IMR-90 (cell line): ENCODE measurements at regions not wholly inside any gene's neighbourhood (a gene's known extent, or its start where the extent isn't known, plus 50 kb on each side); places are given as distances from the start of the nearest gene placed in this dataset.
A peak's percentile ranks its signal among the peaks of the same experiment; 100 is the strongest.

Source experiments
- ATAC-seq: fragments of 200-7000 bp; cut with Tn5 transposase; 2 replicates; pipeline ENCODE4 v1.9.1; 2020; ENCODE audit warnings: low read depth, mild to moderate bottlenecking, moderate library complexity
- BruUV-seq: library from RNA; stranded (reverse); fragments of 400-500 nt; replicated peaks from 2 replicates; lab custom pipeline; 2021; lab: Mats Ljungman, UMichigan
- CTCF ChIA-PET: fragments of 300-600 bp; formaldehyde crosslinking; extraction: SDS; loops from one replicate; lab custom pipeline; 2021; ENCODE audit warnings: antibody characterized with exemption; lab: Yijun Ruan, JAX
- POLR2A ChIA-PET: fragments of 300-600 bp; sonication (Branson Sonifier 250); formaldehyde crosslinking; loops from one replicate; lab custom pipeline; 2022; ENCODE audit warnings: antibody characterized with exemption; ENCODE audit not compliant: unreplicated experiment; lab: Charles Lee
- DNase-seq: peaks from one replicate; pipeline ENCODE4 v3.0.0; 2013
- H2AFZ ChIP-seq: replicated peaks from 2 replicates; pipeline ENCODE3; 2013; ENCODE audit warnings: low read length, mild to moderate bottlenecking; ENCODE audit not compliant: poor library complexity
- H2AK5ac ChIP-seq: 2 replicates; pipeline ENCODE4 v1.6.1; 2013; ENCODE audit warnings: low read depth, low read length, inconsistent platforms
- H2AK9ac ChIP-seq: replicated peaks from 2 replicates; pipeline ENCODE3; 2013; ENCODE audit warnings: mild to moderate bottlenecking, low read depth, low read length, moderate library complexity; ENCODE audit not compliant: poor library complexity
- H2BK120ac ChIP-seq: 2 replicates; pipeline ENCODE4 v1.6.1; 2013; ENCODE audit warnings: low read depth, low read length, inconsistent platforms
- H2BK15ac ChIP-seq: 3 replicates; pipeline ENCODE4 v1.6.1; 2013; ENCODE audit warnings: low read depth, low read length, inconsistent platforms
- H2BK20ac ChIP-seq: 2 replicates; pipeline ENCODE4 v1.6.1; 2013; ENCODE audit warnings: low read depth, mild to moderate bottlenecking, inconsistent platforms, low read length, moderate library complexity
- H2BK5ac ChIP-seq: 2 replicates; pipeline ENCODE4 v1.6.1; 2013; ENCODE audit warnings: mild to moderate bottlenecking, low read depth, low read length, inconsistent platforms; ENCODE audit not compliant: poor library complexity, severe bottlenecking
- H3K14ac ChIP-seq: replicated peaks from 2 replicates; pipeline ENCODE4 v1.6.1; 2013; ENCODE audit warnings: low read depth, low read length, inconsistent platforms
- H3K18ac ChIP-seq: 2 replicates; pipeline ENCODE4 v1.6.1; 2013; ENCODE audit warnings: low read depth, low read length, control low read depth
- H3K23ac ChIP-seq: 2 replicates; pipeline ENCODE4 v1.6.1; 2013; ENCODE audit warnings: low read depth, low read length, inconsistent platforms
- H3K27ac ChIP-seq: 2 replicates; pipeline ENCODE4 v1.5.1; 2013; ENCODE audit warnings: mild to moderate bottlenecking, control low read depth, low read length; ENCODE audit not compliant: insufficient read depth
- H3K27me3 ChIP-seq: 2 replicates; pipeline ENCODE4 v1.6.1; 2013; ENCODE audit warnings: low read length; ENCODE audit not compliant: control insufficient read depth, insufficient read depth
- H3K36me3 ChIP-seq: 2 replicates; pipeline ENCODE4 v1.6.1; 2013; ENCODE audit warnings: low read length, mixed read lengths; ENCODE audit not compliant: control insufficient read depth, insufficient read depth
- H3K4ac ChIP-seq: 2 replicates; pipeline ENCODE4 v1.6.1; 2013; ENCODE audit warnings: low read depth, low read length, inconsistent platforms
- H3K4me1 ChIP-seq: 2 replicates; pipeline ENCODE4 v1.6.1; 2013; ENCODE audit warnings: low read length, mixed read lengths; ENCODE audit not compliant: control insufficient read depth, insufficient read depth
- H3K4me2 ChIP-seq: 2 replicates; pipeline ENCODE4 v1.6.1; 2013; ENCODE audit warnings: low read depth, mild to moderate bottlenecking, control low read depth, low read length, moderate library complexity
- H3K4me3 ChIP-seq: 2 replicates; pipeline ENCODE4 v1.5.1; 2013; ENCODE audit warnings: low read depth, mild to moderate bottlenecking, control low read depth, low read length, moderate library complexity; ENCODE audit not compliant: insufficient read depth
- H3K56ac ChIP-seq: 2 replicates; pipeline ENCODE4 v1.6.1; 2013; ENCODE audit warnings: low read length, inconsistent platforms; ENCODE audit not compliant: insufficient read depth; ENCODE audit errors: extremely low read depth
- H3K79me1 ChIP-seq, 2 experiments: 2 replicates each; pipeline ENCODE4 v1.6.1; 2013; ENCODE audit warnings: low read length in 2 of 2, inconsistent platforms in 1 of 2, low read depth in 1 of 2
- H3K9ac ChIP-seq: 2 replicates; pipeline ENCODE4 v1.6.1; 2013; ENCODE audit warnings: low read depth, low read length, control low read depth
- H3K9me1 ChIP-seq: 2 replicates; pipeline ENCODE4 v1.6.1; 2013; ENCODE audit warnings: low read length, inconsistent platforms; ENCODE audit not compliant: insufficient read depth
- H3K9me3 ChIP-seq: 2 replicates; pipeline ENCODE4 v1.6.1; 2013; ENCODE audit warnings: low read length; ENCODE audit not compliant: control insufficient read depth, insufficient read depth
- H4K20me1 ChIP-seq: 2 replicates; pipeline ENCODE4 v1.6.1; 2013; ENCODE audit warnings: low read length, inconsistent platforms; ENCODE audit not compliant: insufficient read depth
- H4K5ac ChIP-seq: 2 replicates; pipeline ENCODE4 v1.6.1; 2013; ENCODE audit warnings: mild to moderate bottlenecking, low read depth, low read length, control low read depth
- H4K8ac ChIP-seq, 2 experiments: 2 replicates each; pipeline ENCODE4 v1.6.1; 2013; ENCODE audit warnings: low read depth in 2 of 2, low read length in 2 of 2, control low read depth in 1 of 2, inconsistent platforms in 1 of 2
- H4K91ac ChIP-seq: 2 replicates; pipeline ENCODE4 v1.6.1; 2013; ENCODE audit warnings: low read depth, low read length, inconsistent platforms; ENCODE audit not compliant: insufficient read depth
- CEBPB ChIP-seq: IDR thresholded peaks from 2 replicates; pipeline ENCODE4 v1.6.1; 2012; ENCODE audit warnings: low read depth, low read length, improper control_type of control experiment
- FOS ChIP-seq: fragments of 150-350 bp; IDR thresholded peaks from 2 replicates; pipeline ENCODE4 v1.6.1; 2016; ENCODE audit warnings: low read depth, low read length
- MXI1 ChIP-seq: IDR thresholded peaks from 2 replicates; pipeline ENCODE4 v1.6.1; 2012; ENCODE audit warnings: low read depth, mild to moderate bottlenecking, low read length, moderate library complexity, borderline replicate concordance
- NFE2L2 ChIP-seq: fragments of 150-350 bp; IDR thresholded peaks from 2 replicates; pipeline ENCODE4 v1.6.1; 2016; ENCODE audit warnings: low read depth, mild to moderate bottlenecking, low read length
- WGBS, 2 experiments: methylation state at CpG; one replicate each; pipeline versions ENCODE4 v1.1.5 to v1.1.7; 2013; ENCODE audit warnings: missing lambda C conversion rate in 2 of 2; ENCODE audit not compliant: insufficient read length in 1 of 2; ENCODE audit errors: extremely low coverage in 2 of 2; 5-methylcytosine and 5-hydroxymethylcytosine counted together
- dilution Hi-C: fragments of 300-500 bp; cut with HindIII; formaldehyde crosslinking; loops from one replicate; pipeline ENCODE4 v1.14.3; 2018; ENCODE audit warnings: low sequenced_read_pairs; ENCODE audit not compliant: unreplicated experiment
- in situ Hi-C: fragments of 300-500 bp; cut with MboI; formaldehyde crosslinking; loops from 3 replicates; pipeline ENCODE4 v1.14.3; 2019; ENCODE audit warnings: low sequenced_read_pairs, inconsistent platforms, mixed read lengths
- intact Hi-C: fragments of 100-400 bp; cut with micrococcal nuclease; formaldehyde crosslinking; loops from 2 replicates; pipeline ENCODE4 v1.10.0; 2022
- TF ChIP-seq, protein P1 (sequence below): fragments of 150-350 bp; IDR thresholded peaks from 2 replicates; pipeline ENCODE4 v1.6.1; 2016; ENCODE audit warnings: low read depth, mild to moderate bottlenecking, low read length, moderate library complexity, borderline replicate concordance

- no peak for TF ChIP-seq MXI1
These were observed 137.0 kb downstream of the MREG start (continued) for GRCh38 chr2:215876139-215876936.

DNA sequence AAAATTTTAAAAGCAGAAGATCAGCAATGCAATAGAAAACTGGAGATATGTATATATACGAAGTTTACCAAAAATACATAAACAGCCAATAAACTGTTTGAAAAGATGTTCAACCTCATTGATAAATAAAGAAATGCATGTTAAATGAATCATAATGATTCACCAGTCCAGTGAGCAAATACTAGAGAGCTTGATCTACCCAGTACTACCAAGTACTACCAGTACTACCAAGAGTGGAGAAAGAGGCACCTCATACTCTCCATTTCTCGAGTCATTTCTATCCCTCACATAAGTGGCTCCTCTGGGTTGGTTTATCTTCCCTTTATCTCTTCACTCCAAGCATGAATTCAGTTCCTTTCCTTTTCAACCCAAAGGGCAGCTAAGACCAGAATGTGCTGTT, 138.9 kb downstream of the MREG start:
- Histone ChIP-seq H3K9me1 (0 out of 2 replicates have a peak, but pooled peaks cover 3% of the 10 kb centered on the region), H3K27ac (no peak overlapping the region), H3K56ac (no peak overlapping the region), H3K36me3 (no peaks in the 10 kb centered on the region), H3K18ac (peak overlapping the region; percentile 88), H3K4me1 (peaks cover 7% of the 10 kb centered on the region), H4K20me1 (no peaks in the 10 kb centered on the region), H2BK20ac (peak overlapping the region; percentile 95), H3K79me1 (no peaks in the 10 kb centered on the region), H3K23ac (peak overlapping the region; percentile 76), H2AK9ac (no peak overlapping the region), H3K9ac (no peak overlapping the region), H3K4me3 (no peak overlapping the region), H3K4me2 (no peak overlapping the region), H3K27me3 (no peaks in the 10 kb centered on the region), H2AK5ac (no peak overlapping the region), H2BK5ac (no peak overlapping the region), H3K14ac (peak overlapping the region; percentile 87), H3K4ac (peak overlapping the region; percentile 81; the same call in 1 of the 2 replicates), H4K8ac (0 out of 4 replicates have a peak overlapping the region, but pooled peaks of 1 of the 2 experiments have one; percentile 20), H2BK120ac (peak overlapping the region; percentile 95), H2BK15ac (0 out of 3 replicates have a peak overlapping the region, but pooled peaks have one; percentile 12), H4K91ac (peak overlapping the region; percentile 77; the same call in 1 of the 2 replicates), H4K5ac (peak overlapping the region; percentile 42; the same call in 1 of the 2 replicates), H2AFZ (no peak overlapping the region), H3K9me3 (peaks cover 5% of the 10 kb centered on the region)
- no TSS peak for BruUV-seq
- TF ChIP-seq CEBPB (peak; percentile 24; the same call in 1 of the 2 replicates), NFE2L2 (no peak), FOS (peak; percentile 63; the same call in 1 of the 2 replicates)
- TF ChIP-seq, protein P1, sequence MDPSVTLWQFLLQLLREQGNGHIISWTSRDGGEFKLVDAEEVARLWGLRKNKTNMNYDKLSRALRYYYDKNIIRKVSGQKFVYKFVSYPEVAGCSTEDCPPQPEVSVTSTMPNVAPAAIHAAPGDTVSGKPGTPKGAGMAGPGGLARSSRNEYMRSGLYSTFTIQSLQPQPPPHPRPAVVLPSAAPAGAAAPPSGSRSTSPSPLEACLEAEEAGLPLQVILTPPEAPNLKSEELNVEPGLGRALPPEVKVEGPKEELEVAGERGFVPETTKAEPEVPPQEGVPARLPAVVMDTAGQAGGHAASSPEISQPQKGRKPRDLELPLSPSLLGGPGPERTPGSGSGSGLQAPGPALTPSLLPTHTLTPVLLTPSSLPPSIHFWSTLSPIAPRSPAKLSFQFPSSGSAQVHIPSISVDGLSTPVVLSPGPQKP = no peak
- no CpG with 5 or more reads among the region's 2 CpGs for WGBS, 2 experiments
- DNase-seq (peak; percentile 75), ATAC-seq (peak; percentile 84)
- intact Hi-C loops = no loop called here
- in situ Hi-C loops = no loop called here
- ChIA-PET CTCF (interaction anchor here (0.6 kb wide), 1 partner anchor 463 kb away, joined by 4 read pairs; no protein-coding TSS in a partner anchor), POLR2A (no interaction called here)
- dilution Hi-C loops = no loop called here
